ENCODE measurements at regions not wholly inside any gene's neighbourhood (a gene's known extent, or its start where the extent isn't known, plus 50 kb on each side); places are given as distances from the start of the nearest gene placed in this dataset.
"Not testable (repeated sequence)": the region's sequence is repeated elsewhere in the genome, so short reads cannot be mapped to it uniquely, and the experiment has no call there.

DNA sequence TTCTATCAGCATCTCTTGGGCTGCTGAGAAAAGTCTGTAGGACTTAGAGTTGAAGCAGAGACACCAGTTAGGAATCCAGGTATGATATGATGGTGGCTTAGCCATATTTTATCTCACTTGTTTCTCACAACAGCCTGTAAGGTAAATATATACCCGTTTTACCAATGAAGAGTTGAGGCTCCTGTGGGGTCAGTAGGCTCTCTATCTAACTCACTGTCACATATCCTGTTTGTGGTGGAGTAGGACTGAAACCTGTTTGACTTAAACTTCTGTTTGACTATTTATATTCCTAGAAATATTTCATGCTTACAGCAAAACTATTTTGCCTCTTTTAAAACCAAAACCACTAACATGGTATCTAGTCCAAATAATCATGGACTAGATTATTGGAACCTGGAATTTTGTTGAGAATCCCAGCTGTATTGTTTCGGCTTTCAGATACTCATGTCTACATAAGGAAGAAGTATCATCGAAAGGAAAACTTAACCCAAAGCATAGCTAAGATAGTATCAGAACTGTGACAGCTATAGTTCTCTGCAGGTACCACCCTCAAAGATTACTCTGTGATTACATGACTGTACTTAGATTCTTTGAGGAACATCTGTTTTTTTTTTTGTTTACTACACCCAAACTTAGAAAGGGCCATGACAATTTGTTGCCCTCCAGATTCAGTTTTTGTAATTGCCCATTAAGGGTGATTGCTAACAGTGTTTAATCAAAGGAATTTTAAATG is 216.1 kb upstream of the THUMPD2 start:
- no peak for DNase-seq

DNA sequence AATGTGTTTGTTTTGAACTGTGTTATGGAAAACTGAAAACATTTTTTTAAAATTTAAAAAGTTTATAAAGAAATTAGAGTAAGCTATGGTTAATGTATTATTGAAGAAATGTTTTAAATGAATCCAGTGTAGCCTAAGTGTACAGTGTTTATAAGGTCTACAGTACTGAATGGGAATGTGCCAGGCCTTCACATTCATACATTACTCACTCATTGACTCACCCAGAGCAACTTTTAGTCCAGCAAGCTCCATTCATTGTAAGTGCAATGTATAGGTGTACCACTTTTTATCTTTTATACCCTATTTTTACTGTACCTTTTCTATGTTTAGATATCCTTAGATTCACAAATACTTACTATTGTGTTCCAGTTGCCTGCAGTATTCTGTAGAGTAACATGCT is 215.1 kb upstream of the THUMPD2 start:
- DNase-seq = no peak

GRCh38 chr2:39991298-39991697 is 212.2 kb upstream of the THUMPD2 start:
- DNase-seq = no peak

- no peak for DNase-seq
Observed at GRCh38 chr2:39990335-39990900, 211.4 kb upstream of the THUMPD2 start.

DNA sequence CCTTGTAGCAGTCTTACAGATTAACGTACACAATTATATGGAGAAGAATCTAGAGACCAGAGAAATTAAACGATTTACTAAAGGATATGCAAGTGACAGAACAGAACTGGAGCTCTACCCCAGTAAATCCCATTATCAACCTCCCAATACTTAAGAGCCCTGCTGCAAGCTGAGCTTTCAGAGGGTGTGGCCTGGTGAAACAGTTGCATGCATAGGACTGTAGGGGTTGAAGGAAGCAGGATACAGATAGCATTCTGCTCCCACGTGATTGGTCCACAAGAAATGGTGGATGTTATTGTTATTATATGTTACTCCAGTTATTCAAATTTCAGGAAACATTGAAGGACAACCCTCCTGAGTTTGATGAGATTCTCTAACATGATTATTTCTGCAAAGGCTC is 210.8 kb upstream of the THUMPD2 start:
- no peak for DNase-seq

DNA sequence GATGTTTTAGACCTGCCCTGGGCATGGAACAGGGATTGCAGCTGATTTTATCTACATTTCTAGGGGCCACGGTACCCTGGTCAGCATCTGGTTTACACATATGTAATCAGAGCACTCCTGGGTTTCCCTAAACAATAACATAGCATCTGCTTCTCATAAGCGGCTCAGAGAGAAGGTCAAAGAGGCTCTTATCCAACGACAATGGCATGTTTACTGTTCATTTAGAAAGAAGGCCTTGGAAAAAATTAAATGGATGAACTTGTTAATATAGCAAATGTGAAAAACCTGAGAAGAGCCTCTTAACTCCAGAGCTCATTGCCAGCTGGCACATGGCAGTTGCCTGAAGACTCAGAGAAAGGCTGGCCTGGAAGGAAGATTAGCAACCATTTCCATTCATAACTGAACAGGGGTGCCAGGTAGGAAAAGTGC is 202.8 kb upstream of the THUMPD2 start:
- DNase-seq = no peak

DNA sequence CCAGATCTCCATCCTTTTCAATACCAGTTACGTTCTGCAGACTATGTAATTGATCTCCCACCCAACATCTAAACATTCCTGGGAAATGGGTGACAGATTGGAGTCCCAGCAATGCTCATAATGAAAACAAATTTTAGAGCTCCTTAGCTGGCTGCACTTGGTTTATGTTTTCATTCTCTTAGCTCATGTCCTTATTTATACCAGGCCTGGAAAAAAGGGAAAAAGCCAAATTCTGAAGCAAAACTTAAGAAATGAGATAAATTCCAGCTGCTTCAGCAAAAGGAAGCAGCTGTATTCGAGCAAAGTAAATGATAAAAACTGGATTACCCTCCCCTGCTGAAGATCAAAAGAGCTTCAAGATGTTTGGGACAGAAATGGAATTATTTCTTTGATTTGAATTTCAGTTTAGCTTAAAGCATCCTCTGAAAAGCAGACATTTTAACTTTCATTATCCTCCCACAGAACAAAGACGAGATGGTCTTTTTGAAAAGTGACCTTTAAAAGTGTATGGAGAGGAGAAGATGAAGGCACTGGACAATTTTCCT is 196.5 kb upstream of the THUMPD2 start:
- no peak for DNase-seq

- no peak for DNase-seq
Observed at GRCh38 chr2:39968037-39968436, 189.0 kb upstream of the THUMPD2 start.

GRCh38 chr2:39960681-39961080 is 181.6 kb upstream of the THUMPD2 start:
- not testable (repeated sequence) for DNase-seq

DNA sequence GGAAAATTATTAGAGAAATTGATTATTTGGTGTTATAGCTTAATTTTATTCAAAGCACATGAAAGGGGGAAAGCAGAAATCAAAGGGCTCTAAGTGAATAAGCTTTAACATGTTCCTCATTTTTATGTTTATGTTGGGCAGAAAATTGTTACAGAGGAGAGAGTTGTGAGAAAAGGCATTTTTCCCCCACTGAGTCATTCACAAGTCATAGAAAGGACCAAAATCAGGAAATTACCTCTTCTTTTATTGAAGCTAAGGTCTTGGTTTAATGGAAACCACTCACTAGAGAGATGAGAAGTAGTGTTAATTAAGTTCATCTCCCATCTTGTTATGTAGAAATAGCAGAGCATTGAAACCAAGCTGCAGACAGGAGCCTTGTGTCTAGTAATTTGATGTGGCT is 175.3 kb upstream of the THUMPD2 start:
- DNase-seq = no peak

GRCh38 chr2:39949131-39949530 is 170.1 kb upstream of the THUMPD2 start:
- no peak for DNase-seq

DNA sequence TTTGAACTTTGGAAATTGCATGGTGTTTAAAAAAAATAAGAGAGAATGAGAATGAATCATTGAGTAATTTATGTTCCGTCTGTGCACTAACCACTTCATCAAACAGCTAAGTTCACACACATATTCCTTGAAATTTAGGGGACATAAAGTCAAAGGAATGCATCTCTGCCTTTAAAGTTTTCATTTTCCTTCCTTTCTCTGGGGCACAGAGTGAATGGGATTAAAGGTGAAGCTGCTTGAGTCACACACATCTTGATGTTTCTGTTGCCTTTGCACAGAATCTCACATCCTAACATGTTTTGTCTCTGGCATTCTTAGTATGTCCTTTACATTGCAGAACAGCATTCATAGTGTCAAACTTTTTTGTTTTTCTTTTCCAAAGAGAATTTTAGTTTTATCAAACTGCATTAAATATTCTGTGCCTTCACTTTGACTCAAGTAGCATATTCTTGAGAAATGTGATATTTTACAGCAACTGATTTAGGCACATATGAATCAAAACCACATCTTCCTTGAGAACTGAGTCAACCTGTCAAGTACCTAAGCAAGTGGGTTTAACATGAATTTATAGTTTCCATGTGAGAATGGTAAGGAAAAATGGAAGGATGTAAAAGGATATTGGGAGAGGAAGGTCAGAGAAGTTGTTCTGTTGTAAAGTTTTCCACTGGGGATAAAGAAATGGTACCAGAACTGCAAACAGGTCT is 169.1 kb upstream of the THUMPD2 start:
- DNase-seq = no peak

- no peak for DNase-seq
Observed at GRCh38 chr2:39947294-39948015, 168.4 kb upstream of the THUMPD2 start.

DNA sequence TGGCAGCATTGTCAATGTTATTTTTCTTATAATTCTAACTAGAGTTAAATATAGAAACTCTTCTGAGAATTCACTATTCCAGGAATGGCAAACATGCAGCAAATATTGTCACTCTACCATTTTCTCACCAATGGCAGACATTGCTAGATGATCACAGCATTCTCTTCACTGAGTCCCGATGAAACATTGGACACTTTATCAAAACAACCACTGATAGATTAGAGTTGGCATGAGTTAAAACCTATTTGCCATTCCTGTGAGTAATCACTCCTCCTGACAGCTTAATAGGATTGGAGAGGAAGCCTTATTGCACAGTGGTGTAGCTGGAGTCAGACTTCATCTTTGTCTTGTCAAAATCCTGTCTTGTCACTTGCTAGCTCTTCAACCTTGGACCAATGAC is 163.9 kb upstream of the THUMPD2 start:
- no peak for DNase-seq

GRCh38 chr2:39938035-39938835 is 159.2 kb upstream of the THUMPD2 start:
- DNase-seq = no peak

DNA sequence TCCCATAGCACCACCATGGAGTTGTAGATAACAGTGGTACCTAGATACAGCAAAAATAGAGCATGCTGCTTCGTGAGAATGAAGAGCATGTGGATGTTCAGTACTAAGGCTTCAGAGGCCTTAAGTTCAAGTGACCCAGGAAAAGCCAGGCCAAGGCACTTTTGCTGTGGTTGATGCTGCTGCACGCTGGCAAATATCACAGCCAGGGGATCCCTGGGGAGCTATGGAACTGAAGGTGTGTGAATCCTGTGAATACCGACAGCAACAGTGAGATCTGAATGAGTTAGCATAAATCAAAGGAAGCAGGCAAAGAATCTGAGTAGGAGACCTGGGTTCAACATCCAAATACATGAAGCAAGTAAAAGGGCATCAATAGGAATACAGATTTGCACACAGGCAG is 158.6 kb upstream of the THUMPD2 start:
- no peak for DNase-seq

DNA sequence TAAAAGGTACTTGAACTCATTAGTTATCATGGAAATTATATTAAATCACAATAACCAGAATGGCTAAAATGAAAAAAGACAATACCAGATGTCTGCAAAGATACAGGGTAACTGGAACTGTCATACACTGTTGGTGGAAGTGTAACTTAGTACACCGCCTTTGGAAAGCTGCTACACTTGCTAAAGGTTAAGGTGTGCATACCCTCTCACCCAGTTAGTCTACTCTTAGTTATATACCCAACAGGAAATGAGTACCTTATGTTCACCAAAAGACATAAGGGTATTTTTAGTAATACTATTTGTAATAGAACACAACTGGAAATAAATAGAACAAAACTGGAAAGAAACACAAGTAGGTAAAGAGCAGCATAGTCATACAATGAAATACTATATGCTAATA is 155.8 kb upstream of the THUMPD2 start:
- DNase-seq = no peak

GRCh38 chr2:39933196-39933595 is 154.1 kb upstream of the THUMPD2 start:
- DNase-seq = no peak

- no peak for DNase-seq
Observed at GRCh38 chr2:39932198-39932597, 153.1 kb upstream of the THUMPD2 start.

- DNase-seq = no peak
Observed at GRCh38 chr2:39930175-39930917, 151.3 kb upstream of the THUMPD2 start.

GRCh38 chr2:39929531-39929930 is 150.5 kb upstream of the THUMPD2 start:
- DNase-seq = no peak

DNA sequence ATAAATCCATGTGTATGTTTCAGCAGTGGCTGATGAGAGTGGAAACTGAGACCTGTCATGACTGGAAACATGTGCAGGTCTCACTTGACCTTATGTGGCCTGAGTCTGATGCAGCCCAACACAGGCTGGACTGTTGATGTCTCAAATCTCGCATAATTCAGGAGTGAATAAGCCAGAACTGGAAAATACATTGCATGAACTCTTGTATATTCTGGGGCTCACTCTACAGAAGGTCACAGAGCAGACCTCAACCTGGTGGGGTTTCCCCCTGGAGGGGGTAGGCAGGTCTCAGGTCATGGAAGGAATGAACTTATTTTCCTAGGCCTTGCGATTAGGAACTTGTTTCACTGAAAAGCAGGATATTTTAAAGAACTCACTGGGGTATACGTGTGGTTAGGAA is 146.3 kb upstream of the THUMPD2 start:
- no peak for DNase-seq

Data from SW 1271 (cell line).